Liver (tissue), 8 donors: ENCODE measurements at regions not wholly inside any gene's neighbourhood (a gene's known extent, or its start where the extent isn't known, plus 50 kb on each side); places are given as distances from the start of the nearest gene placed in this dataset.

Experiments used
- DNase-seq: peaks from one replicate; pipeline ENCODE4 v3.0.0-alpha.2; 2017; ENCODE audit warnings: low spot score
- H3K27ac ChIP-seq, 2 donors: one replicate each; pipeline ENCODE4 v1.7.0; 2013; ENCODE audit warnings: inconsistent platforms in 2 of 2, low read length in 2 of 2, control low read depth in 1 of 2, low read depth in 1 of 2, mild to moderate bottlenecking in 1 of 2
- H3K27me3 ChIP-seq, 4 donors: one replicate each; pipeline versions ENCODE4 v1.6.1 to v1.7.0; 2013; ENCODE audit warnings: low read length in 3 of 4, inconsistent platforms in 1 of 4, mild to moderate bottlenecking in 1 of 4, moderate library complexity in 1 of 4; ENCODE audit not compliant: control insufficient read depth in 4 of 4, insufficient read depth in 4 of 4
- H3K36me3 ChIP-seq, 4 donors: one replicate each; pipeline versions ENCODE4 v1.6.1 to v1.7.0; 2013; ENCODE audit warnings: low read length in 3 of 4, mild to moderate bottlenecking in 3 of 4, low read depth in 1 of 4, moderate library complexity in 1 of 4; ENCODE audit not compliant: control insufficient read depth in 4 of 4, insufficient read depth in 3 of 4
- H3K4me1 ChIP-seq, 4 donors: one replicate each; pipeline versions ENCODE4 v1.6.1 to v1.7.0; 2013; ENCODE audit warnings: low read length in 3 of 4, mild to moderate bottlenecking in 3 of 4, moderate library complexity in 1 of 4; ENCODE audit not compliant: control insufficient read depth in 4 of 4, insufficient read depth in 4 of 4
- H3K4me3 ChIP-seq, 3 donors: one replicate each; pipeline versions ENCODE4 v1.6.1 to v1.7.0; 2013; ENCODE audit warnings: low read length in 3 of 3, control low read depth in 1 of 3, low read depth in 1 of 3, mild to moderate bottlenecking in 1 of 3
- H3K9ac ChIP-seq, 2 donors: one replicate each; pipeline ENCODE4 v1.7.0; 2013; ENCODE audit warnings: low read length in 2 of 2, mild to moderate bottlenecking in 2 of 2, moderate library complexity in 2 of 2, control low read depth in 1 of 2, low read depth in 1 of 2
- H3K9me3 ChIP-seq, 4 donors: one replicate each; pipeline versions ENCODE4 v1.6.1 to v1.7.0; 2013; ENCODE audit warnings: low read length in 3 of 4; ENCODE audit not compliant: control insufficient read depth in 4 of 4
- EGR1 ChIP-seq, 2 donors: IDR thresholded peaks; 2 replicates each; pipeline ENCODE4 v1.6.1; 2016 to 2018; ENCODE audit warnings: antibody characterized with exemption in 2 of 2, low read depth in 2 of 2
- FOXA1 ChIP-seq: IDR thresholded peaks from 2 replicates; pipeline ENCODE4 v1.6.1; 2016; ENCODE audit warnings: antibody characterized with exemption
- FOXA2 ChIP-seq: IDR thresholded peaks from 2 replicates; pipeline ENCODE4 v1.6.1; 2016; ENCODE audit warnings: antibody characterized with exemption
- GABPA ChIP-seq, 2 donors: IDR thresholded peaks in 1 of 2; conservative IDR thresholded peaks in 1 of 2; 2 replicates each; pipeline ENCODE4 v1.6.1; 2016; ENCODE audit warnings: antibody characterized with exemption in 2 of 2, mild to moderate bottlenecking in 1 of 2, moderate library complexity in 1 of 2
- HNF4G ChIP-seq: IDR thresholded peaks from 2 replicates; pipeline ENCODE4 v1.6.1; 2016; ENCODE audit warnings: antibody characterized with exemption
- JUND ChIP-seq, 2 donors: IDR thresholded peaks; 2 replicates each; pipeline ENCODE4 v1.6.1; 2016; ENCODE audit warnings: antibody characterized with exemption in 2 of 2
- NR2F2 ChIP-seq: IDR thresholded peaks from 2 replicates; pipeline ENCODE4 v1.6.1; 2016; ENCODE audit warnings: antibody characterized with exemption
- RAD21 ChIP-seq, 2 donors: IDR thresholded peaks; 2 replicates each; pipeline ENCODE4 v1.6.1; 2016; ENCODE audit warnings: antibody characterized with exemption in 2 of 2, mild to moderate bottlenecking in 2 of 2
- RXRA ChIP-seq, 2 donors: IDR thresholded peaks; 2 replicates each; pipeline ENCODE4 v1.6.1; 2017 to 2018; ENCODE audit warnings: antibody characterized with exemption in 2 of 2, mild to moderate bottlenecking in 1 of 2
- SP1 ChIP-seq: IDR thresholded peaks from 2 replicates; pipeline ENCODE4 v1.6.1; 2018; ENCODE audit warnings: antibody characterized with exemption, mild to moderate bottlenecking
- TAF1 ChIP-seq: conservative IDR thresholded peaks from 2 replicates; pipeline ENCODE4 v1.6.1; 2016; ENCODE audit warnings: antibody characterized with exemption, mild to moderate bottlenecking
- YY1 ChIP-seq: IDR thresholded peaks from 2 replicates; pipeline ENCODE4 v1.6.1; 2016; ENCODE audit warnings: antibody characterized with exemption, mild to moderate bottlenecking
- WGBS: extraction: QIAGEN DNeasy Blood & Tissue Kit; methylation state at CpG from one replicate; pipeline ENCODE4 v1.1.7; 2013; 5-methylcytosine and 5-hydroxymethylcytosine counted together
- TF ChIP-seq, protein P1 (sequence below): IDR thresholded peaks from 2 replicates; pipeline ENCODE4 v1.6.1; 2016; ENCODE audit warnings: antibody characterized with exemption
- TF ChIP-seq, protein P2 (sequence below): IDR thresholded peaks from 2 replicates; pipeline ENCODE4 v1.6.1; 2016; ENCODE audit warnings: antibody characterized with exemption, mild to moderate bottlenecking
- TF ChIP-seq, protein P3 (sequence below): IDR thresholded peaks from 2 replicates; pipeline ENCODE4 v1.6.1; 2016; ENCODE audit warnings: antibody characterized with exemption
- TF ChIP-seq, protein P4 (sequence below): IDR thresholded peaks from 2 replicates; pipeline ENCODE4 v1.6.1; 2016; ENCODE audit warnings: antibody characterized with exemption
- TF ChIP-seq, protein P5 (sequence below): fragments of 150-350 bp; IDR thresholded peaks from 2 replicates; pipeline ENCODE4 v1.5.1; 2017; ENCODE audit warnings: improper control_type of control experiment, low read depth, low read length; ENCODE audit not compliant: missing input control
- donor health status: healthy.
- donor health status: healthy.
- donor health status: healthy.
- donor health status: healthy.
- donor health status: healthy.

DNA sequence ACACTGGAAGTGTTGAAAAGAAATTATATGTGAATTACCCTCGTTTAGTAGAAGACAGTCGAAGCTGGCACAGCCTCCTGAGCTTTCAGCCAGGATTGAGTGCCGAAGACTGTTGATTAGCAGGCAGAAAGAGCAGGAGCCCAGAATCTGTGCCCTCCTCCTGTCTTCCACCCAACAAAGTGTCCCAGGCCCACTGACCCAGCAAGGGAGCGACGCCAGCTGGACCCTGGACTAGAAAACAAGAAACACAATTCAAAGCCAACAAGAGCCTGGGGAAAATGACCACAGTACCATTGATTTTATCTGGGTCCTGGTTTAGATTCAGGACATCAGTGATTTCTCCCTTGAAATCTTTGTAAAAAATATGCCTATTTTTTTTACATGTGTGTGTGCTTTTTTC lies 120.7 kb downstream of the RXFP2 start (continued):
- TF ChIP-seq GABPA (IDR thresholded peaks at IDR 0.05 in 1 of 2, conservative IDR thresholded peaks at IDR 0.05 in 1 of 2), result no peak

DNA sequence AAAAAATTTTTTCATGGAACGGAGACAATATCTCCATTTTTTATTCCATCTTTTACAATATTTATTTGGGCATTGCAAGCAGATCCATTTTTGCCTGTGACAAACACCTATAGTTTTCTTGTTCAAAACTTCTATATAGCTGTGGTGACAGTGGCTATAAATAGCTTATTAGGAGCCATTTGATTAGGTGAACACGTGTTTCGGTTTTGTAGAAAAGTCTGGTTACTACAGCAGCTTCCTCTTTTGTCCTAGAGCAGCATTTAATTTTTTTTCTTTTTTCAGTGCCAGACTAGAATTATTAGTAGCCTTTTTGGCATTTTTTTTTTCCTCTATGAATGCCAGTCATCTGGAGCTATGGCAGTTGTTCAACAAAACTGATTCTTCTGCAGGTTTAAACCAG lies 123.5 kb downstream of the RXFP2 start:
- 85% methylated on average over 3 of the region's 3 CpGs for WGBS
- H3K9me3 ChIP-seq, result no peaks in the 10 kb centered on the region
- no peaks in the 10 kb centered on the region for H3K27me3 ChIP-seq
- no peaks in the 10 kb centered on the region for H3K36me3 ChIP-seq
- H3K4me1 ChIP-seq, result peaks cover 6 to 30% (median 19%) of the 10 kb centered on the region in 4 donors
- TF ChIP-seq HNF4G (no peak), NR2F2 (no peak), TAF1 (no peak), FOXA1 (no peak), FOXA2 (no peak), RAD21 (IDR thresholded peaks at IDR 0.05) (no peak), EGR1 (IDR thresholded peaks at IDR 0.05; ENCODE audit: low read depth in 2 of 2) (no peak), YY1 (no peak), GABPA (IDR thresholded peaks at IDR 0.05 in 1 of 2, conservative IDR thresholded peaks at IDR 0.05 in 1 of 2) (no peak), SP1 (no peak), RXRA (IDR thresholded peaks at IDR 0.05) (no peak)
- TF ChIP-seq, protein P1, sequence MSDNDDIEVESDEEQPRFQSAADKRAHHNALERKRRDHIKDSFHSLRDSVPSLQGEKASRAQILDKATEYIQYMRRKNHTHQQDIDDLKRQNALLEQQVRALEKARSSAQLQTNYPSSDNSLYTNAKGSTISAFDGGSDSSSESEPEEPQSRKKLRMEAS, result no peak
- TF ChIP-seq, protein P2, sequence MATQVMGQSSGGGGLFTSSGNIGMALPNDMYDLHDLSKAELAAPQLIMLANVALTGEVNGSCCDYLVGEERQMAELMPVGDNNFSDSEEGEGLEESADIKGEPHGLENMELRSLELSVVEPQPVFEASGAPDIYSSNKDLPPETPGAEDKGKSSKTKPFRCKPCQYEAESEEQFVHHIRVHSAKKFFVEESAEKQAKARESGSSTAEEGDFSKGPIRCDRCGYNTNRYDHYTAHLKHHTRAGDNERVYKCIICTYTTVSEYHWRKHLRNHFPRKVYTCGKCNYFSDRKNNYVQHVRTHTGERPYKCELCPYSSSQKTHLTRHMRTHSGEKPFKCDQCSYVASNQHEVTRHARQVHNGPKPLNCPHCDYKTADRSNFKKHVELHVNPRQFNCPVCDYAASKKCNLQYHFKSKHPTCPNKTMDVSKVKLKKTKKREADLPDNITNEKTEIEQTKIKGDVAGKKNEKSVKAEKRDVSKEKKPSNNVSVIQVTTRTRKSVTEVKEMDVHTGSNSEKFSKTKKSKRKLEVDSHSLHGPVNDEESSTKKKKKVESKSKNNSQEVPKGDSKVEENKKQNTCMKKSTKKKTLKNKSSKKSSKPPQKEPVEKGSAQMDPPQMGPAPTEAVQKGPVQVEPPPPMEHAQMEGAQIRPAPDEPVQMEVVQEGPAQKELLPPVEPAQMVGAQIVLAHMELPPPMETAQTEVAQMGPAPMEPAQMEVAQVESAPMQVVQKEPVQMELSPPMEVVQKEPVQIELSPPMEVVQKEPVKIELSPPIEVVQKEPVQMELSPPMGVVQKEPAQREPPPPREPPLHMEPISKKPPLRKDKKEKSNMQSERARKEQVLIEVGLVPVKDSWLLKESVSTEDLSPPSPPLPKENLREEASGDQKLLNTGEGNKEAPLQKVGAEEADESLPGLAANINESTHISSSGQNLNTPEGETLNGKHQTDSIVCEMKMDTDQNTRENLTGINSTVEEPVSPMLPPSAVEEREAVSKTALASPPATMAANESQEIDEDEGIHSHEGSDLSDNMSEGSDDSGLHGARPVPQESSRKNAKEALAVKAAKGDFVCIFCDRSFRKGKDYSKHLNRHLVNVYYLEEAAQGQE, result no peak
- TF ChIP-seq, protein P3, sequence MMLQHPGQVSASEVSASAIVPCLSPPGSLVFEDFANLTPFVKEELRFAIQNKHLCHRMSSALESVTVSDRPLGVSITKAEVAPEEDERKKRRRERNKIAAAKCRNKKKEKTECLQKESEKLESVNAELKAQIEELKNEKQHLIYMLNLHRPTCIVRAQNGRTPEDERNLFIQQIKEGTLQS, result no peak
- TF ChIP-seq, protein P4, sequence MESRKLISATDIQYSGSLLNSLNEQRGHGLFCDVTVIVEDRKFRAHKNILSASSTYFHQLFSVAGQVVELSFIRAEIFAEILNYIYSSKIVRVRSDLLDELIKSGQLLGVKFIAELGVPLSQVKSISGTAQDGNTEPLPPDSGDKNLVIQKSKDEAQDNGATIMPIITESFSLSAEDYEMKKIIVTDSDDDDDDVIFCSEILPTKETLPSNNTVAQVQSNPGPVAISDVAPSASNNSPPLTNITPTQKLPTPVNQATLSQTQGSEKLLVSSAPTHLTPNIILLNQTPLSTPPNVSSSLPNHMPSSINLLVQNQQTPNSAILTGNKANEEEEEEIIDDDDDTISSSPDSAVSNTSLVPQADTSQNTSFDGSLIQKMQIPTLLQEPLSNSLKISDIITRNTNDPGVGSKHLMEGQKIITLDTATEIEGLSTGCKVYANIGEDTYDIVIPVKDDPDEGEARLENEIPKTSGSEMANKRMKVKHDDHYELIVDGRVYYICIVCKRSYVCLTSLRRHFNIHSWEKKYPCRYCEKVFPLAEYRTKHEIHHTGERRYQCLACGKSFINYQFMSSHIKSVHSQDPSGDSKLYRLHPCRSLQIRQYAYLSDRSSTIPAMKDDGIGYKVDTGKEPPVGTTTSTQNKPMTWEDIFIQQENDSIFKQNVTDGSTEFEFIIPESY, result no peak
- no peak overlapping the region for H3K27ac ChIP-seq
- no peak for DNase-seq
- H3K9ac ChIP-seq, result no peak overlapping the region
- no peak overlapping the region for H3K4me3 ChIP-seq

DNA sequence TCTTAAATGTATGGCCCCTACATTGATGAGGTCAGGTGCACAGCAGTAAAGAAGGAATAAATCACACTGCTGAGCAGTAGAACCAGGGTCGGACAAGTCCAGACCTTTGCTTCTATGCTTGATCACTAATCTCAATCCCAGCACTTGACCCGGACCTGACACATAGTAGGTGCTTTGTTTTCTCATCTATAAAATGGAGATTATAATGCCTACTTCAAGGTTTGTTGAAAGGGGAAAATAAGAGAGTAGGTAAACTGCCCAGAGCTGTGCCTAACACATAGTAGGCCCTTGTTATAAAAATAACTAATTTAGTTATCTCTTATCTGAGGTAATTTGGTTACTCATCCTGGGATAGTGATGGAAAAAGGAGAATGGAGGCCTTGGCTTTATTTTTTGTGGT lies 125.0 kb downstream of the RXFP2 start:
- Histone ChIP-seq H3K27ac (no peak overlapping the region), H3K27me3 (no peaks in the 10 kb centered on the region), H3K4me1 (peaks cover 6 to 28% (median 20%) of the 10 kb centered on the region in 4 donors), H3K36me3 (no peaks in the 10 kb centered on the region), H3K9ac (no peak overlapping the region), H3K4me3 (no peak overlapping the region), H3K9me3 (no peaks in the 10 kb centered on the region)
- 86% methylated on average over 2 of the region's 2 CpGs for WGBS
- DNase-seq, result no peak
- TF ChIP-seq SP1 (no peak), FOXA2 (no peak), RXRA (IDR thresholded peaks at IDR 0.05) (no peak), GABPA (IDR thresholded peaks at IDR 0.05 in 1 of 2, conservative IDR thresholded peaks at IDR 0.05 in 1 of 2) (no peak), NR2F2 (no peak), RAD21 (IDR thresholded peaks at IDR 0.05) (no peak), YY1 (no peak), HNF4G (no peak), TAF1 (no peak), JUND (IDR thresholded peaks at IDR 0.05) (no peak), FOXA1 (no peak), EGR1 (IDR thresholded peaks at IDR 0.05; ENCODE audit: low read depth in 2 of 2) (no peak)
- TF ChIP-seq, protein P2, result no peak
- TF ChIP-seq, protein P5, sequence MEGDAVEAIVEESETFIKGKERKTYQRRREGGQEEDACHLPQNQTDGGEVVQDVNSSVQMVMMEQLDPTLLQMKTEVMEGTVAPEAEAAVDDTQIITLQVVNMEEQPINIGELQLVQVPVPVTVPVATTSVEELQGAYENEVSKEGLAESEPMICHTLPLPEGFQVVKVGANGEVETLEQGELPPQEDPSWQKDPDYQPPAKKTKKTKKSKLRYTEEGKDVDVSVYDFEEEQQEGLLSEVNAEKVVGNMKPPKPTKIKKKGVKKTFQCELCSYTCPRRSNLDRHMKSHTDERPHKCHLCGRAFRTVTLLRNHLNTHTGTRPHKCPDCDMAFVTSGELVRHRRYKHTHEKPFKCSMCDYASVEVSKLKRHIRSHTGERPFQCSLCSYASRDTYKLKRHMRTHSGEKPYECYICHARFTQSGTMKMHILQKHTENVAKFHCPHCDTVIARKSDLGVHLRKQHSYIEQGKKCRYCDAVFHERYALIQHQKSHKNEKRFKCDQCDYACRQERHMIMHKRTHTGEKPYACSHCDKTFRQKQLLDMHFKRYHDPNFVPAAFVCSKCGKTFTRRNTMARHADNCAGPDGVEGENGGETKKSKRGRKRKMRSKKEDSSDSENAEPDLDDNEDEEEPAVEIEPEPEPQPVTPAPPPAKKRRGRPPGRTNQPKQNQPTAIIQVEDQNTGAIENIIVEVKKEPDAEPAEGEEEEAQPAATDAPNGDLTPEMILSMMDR, result no peak
- TF ChIP-seq, protein P3, result no peak
- TF ChIP-seq, protein P1, result no peak
